GM18907 (cell line): ENCODE measurements at regions not wholly inside any gene's neighbourhood (a gene's known extent, or its start where the extent isn't known, plus 50 kb on each side); places are given as distances from the start of the nearest gene placed in this dataset.
"Not testable (repeated sequence)": the region's sequence is repeated elsewhere in the genome, so short reads cannot be mapped to it uniquely, and the experiment has no call there.

ENCODE experiments used
- ATAC-seq: cut with Tn5 transposase; IDR thresholded peaks from one replicate; pipeline ENCODE4 v1.9.1; 2021; ENCODE audit warnings: mild to moderate bottlenecking, moderate library complexity; ENCODE audit not compliant: unreplicated experiment

GRCh38 chr13:26896986-26897668 lies 136.5 kb upstream of the GPR12 start:
- ATAC-seq, result no peak

- no peak for ATAC-seq
Measured at GRCh38 chr13:26895808-26896466, 135.4 kb upstream of the GPR12 start.

- no peak for ATAC-seq
Measured at GRCh38 chr13:26895081-26895807, 134.7 kb upstream of the GPR12 start.

- ATAC-seq, result no peak
Measured at GRCh38 chr13:26888632-26889031, 128.0 kb upstream of the GPR12 start.

- ATAC-seq, result no peak
Measured at GRCh38 chr13:26887594-26887993, 127.0 kb upstream of the GPR12 start.

- no peak for ATAC-seq
Measured at GRCh38 chr13:26883613-26884257, 123.1 kb upstream of the GPR12 start.

GRCh38 chr13:26882731-26883130 lies 122.1 kb upstream of the GPR12 start:
- no peak for ATAC-seq

- no peak for ATAC-seq
Measured at GRCh38 chr13:26881154-26881553, 120.6 kb upstream of the GPR12 start.

- ATAC-seq, result no peak
Measured at GRCh38 chr13:26880735-26881134, 120.1 kb upstream of the GPR12 start.

GRCh38 chr13:26878438-26878837 lies 117.9 kb upstream of the GPR12 start:
- ATAC-seq, result no peak

GRCh38 chr13:26873386-26873698 lies 112.8 kb upstream of the GPR12 start:
- ATAC-seq, result no peak

- ATAC-seq, result no peak
Measured at GRCh38 chr13:26872525-26873385, 112.2 kb upstream of the GPR12 start.

- ATAC-seq, result no peak
Measured at GRCh38 chr13:26867451-26868091, 107.0 kb upstream of the GPR12 start.

- no peak for ATAC-seq
Measured at GRCh38 chr13:26864576-26864975, 104.0 kb upstream of the GPR12 start.

- no peak for ATAC-seq
Measured at GRCh38 chr13:26861941-26862340, 101.4 kb upstream of the GPR12 start.

- ATAC-seq, result no peak
Measured at GRCh38 chr13:26855921-26856320, 95.3 kb upstream of the GPR12 start.

- ATAC-seq, result no peak
Measured at GRCh38 chr13:26855071-26855470, 94.5 kb upstream of the GPR12 start.

- no peak for ATAC-seq
Measured at GRCh38 chr13:26853323-26853722, 92.7 kb upstream of the GPR12 start.

- ATAC-seq, result no peak
Measured at GRCh38 chr13:26847281-26847680, 86.7 kb upstream of the GPR12 start.

GRCh38 chr13:26845063-26845462 lies 84.5 kb upstream of the GPR12 start:
- not testable (repeated sequence) for ATAC-seq
